ENCODE measurements at regions not wholly inside any gene's neighbourhood (a gene's known extent, or its start where the extent isn't known, plus 50 kb on each side); places are given as distances from the start of the nearest gene placed in this dataset.

- no peak for TF ChIP-seq POLR2B (IDR thresholded peaks at IDR 0.05; ENCODE audit: low read depth, partially characterized antibody)
- no peak for TF ChIP-seq SRSF9 (IDR thresholded peaks at IDR 0.05; ENCODE audit: borderline replicate concordance, low read depth, low read length)
- no peak for TF ChIP-seq CAMTA2 (CRISPR knock-in tag; conservative IDR thresholded peaks at IDR 0.05)
- TF ChIP-seq, protein P1, sequence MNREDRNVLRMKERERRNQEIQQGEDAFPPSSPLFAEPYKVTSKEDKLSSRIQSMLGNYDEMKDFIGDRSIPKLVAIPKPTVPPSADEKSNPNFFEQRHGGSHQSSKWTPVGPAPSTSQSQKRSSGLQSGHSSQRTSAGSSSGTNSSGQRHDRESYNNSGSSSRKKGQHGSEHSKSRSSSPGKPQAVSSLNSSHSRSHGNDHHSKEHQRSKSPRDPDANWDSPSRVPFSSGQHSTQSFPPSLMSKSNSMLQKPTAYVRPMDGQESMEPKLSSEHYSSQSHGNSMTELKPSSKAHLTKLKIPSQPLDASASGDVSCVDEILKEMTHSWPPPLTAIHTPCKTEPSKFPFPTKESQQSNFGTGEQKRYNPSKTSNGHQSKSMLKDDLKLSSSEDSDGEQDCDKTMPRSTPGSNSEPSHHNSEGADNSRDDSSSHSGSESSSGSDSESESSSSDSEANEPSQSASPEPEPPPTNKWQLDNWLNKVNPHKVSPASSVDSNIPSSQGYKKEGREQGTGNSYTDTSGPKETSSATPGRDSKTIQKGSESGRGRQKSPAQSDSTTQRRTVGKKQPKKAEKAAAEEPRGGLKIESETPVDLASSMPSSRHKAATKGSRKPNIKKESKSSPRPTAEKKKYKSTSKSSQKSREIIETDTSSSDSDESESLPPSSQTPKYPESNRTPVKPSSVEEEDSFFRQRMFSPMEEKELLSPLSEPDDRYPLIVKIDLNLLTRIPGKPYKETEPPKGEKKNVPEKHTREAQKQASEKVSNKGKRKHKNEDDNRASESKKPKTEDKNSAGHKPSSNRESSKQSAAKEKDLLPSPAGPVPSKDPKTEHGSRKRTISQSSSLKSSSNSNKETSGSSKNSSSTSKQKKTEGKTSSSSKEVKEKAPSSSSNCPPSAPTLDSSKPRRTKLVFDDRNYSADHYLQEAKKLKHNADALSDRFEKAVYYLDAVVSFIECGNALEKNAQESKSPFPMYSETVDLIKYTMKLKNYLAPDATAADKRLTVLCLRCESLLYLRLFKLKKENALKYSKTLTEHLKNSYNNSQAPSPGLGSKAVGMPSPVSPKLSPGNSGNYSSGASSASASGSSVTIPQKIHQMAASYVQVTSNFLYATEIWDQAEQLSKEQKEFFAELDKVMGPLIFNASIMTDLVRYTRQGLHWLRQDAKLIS (CRISPR knock-in tag; IDR thresholded peaks at IDR 0.05) = no peak
Measured at GRCh38 chr16:79295746-79296145, 304.8 kb downstream of the MAF start (continued).

DNA sequence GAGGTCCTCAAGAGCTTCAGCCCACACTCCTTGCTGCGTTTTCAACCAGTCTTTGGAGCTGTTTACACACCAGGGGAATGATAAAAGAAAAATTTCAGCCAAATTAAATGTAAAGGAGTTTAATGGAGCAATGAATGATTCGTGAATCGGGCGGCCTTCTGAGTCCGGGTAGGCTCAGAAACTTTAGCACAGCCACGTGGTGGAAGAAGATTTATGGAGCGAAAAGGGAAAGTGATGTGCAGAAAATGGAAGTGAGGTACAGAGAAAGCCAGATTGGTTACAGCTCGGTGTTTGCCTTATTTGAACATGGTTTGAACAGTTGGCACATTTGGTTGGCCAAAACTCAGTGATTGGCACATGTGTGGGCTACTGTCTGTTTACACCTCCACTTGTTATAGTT is 305.4 kb downstream of the MAF start:
- 2% methylated on average over 8 of the region's 8 CpGs for WGBS (ENCODE audit: insufficient coverage, low coverage, missing lambda C conversion rate)
- ATAC-seq (no peak), DNase-seq (ENCODE audit: extremely low read depth in 1 of 4, low spot score in 3 of 4) (no peak), FAIRE-seq (no peak)
- CTCF ChIA-PET (ENCODE audit: low intra/inter-chr PET ratio) = no interaction called here
- Histone ChIP-seq H3K9ac (ENCODE audit: insufficient read depth in 1 of 2, low read depth in 2 of 2, low read length in 2 of 2) (no peak overlapping the region), H3K27me3 (ENCODE audit: control insufficient read depth in 2 of 2, insufficient read depth in 2 of 2, low read length in 2 of 2) (peaks cover 7 to 26% of the 10 kb centered on the region in 2 experiments), H3K9me3 (replicated peaks; ENCODE audit: control insufficient read depth, insufficient read depth, low read depth, low read length) (no peaks in the 10 kb centered on the region), H4K20me1 (replicated peaks; ENCODE audit: control insufficient read depth, insufficient read depth, low read length) (no peaks in the 10 kb centered on the region; the same call in 1 of the 2 replicates), H2AFZ (ENCODE audit: low read depth, low read length) (no peak overlapping the region), H3K4me2 (ENCODE audit: insufficient read depth, low read length) (no peak overlapping the region), H3K79me2 (ENCODE audit: control insufficient read depth, insufficient read depth, low read length) (no peaks in the 10 kb centered on the region), H3K27ac (ENCODE audit: extremely low read depth, low read depth, low read length) (no peak overlapping the region), H3K4me1 (replicated peaks in 1 of 2; ENCODE audit: control insufficient read depth in 2 of 2, insufficient read depth in 2 of 2, low read length in 2 of 2) (no peaks in the 10 kb centered on the region), H3K9me1 (ENCODE audit: control insufficient read depth, insufficient read depth, low read length) (no peaks in the 10 kb centered on the region), H3K4me3 (no peak overlapping the region), H3K36me3 (ENCODE audit: control insufficient read depth, insufficient read depth, low read length) (no peaks in the 10 kb centered on the region)
- POLR2A ChIA-PET = interaction anchor here (0.6 kb wide), 4 partner anchors 67 to 1835 kb away, joined by 3 to 4 read pairs (median 3); no protein-coding TSS in a partner anchor
- BruUV-seq (replicated peaks) = no TSS peak
- intact Hi-C loops (cut with micrococcal nuclease) (no loop called here), in situ Hi-C loops (cut with MboI) (no loop called here)
- TF ChIP-seq HNRNPUL1 (IDR thresholded peaks at IDR 0.05; ENCODE audit: low read length) (no peak), MCM2 (IDR thresholded peaks at IDR 0.05; ENCODE audit: low read depth) (no peak), EWSR1 (IDR thresholded peaks at IDR 0.05; ENCODE audit: borderline replicate concordance, low read depth, partially characterized antibody) (no peak)
- TF ChIP-seq, protein P2, sequence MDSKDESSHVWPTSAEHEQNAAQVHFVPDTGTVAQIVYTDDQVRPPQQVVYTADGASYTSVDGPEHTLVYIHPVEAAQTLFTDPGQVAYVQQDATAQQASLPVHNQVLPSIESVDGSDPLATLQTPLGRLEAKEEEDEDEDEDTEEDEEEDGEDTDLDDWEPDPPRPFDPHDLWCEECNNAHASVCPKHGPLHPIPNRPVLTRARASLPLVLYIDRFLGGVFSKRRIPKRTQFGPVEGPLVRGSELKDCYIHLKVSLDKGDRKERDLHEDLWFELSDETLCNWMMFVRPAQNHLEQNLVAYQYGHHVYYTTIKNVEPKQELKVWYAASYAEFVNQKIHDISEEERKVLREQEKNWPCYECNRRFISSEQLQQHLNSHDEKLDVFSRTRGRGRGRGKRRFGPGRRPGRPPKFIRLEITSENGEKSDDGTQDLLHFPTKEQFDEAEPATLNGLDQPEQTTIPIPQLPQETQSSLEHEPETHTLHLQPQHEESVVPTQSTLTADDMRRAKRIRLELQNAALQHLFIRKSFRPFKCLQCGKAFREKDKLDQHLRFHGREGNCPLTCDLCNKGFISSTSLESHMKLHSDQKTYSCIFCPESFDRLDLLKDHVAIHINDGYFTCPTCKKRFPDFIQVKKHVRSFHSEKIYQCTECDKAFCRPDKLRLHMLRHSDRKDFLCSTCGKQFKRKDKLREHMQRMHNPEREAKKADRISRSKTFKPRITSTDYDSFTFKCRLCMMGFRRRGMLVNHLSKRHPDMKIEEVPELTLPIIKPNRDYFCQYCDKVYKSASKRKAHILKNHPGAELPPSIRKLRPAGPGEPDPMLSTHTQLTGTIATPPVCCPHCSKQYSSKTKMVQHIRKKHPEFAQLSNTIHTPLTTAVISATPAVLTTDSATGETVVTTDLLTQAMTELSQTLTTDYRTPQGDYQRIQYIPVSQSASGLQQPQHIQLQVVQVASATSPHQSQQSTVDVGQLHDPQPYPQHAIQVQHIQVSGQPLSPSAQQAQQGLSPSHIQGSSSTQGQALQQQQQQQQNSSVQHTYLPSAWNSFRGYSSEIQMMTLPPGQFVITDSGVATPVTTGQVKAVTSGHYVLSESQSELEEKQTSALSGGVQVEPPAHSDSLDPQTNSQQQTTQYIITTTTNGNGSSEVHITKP (IDR thresholded peaks at IDR 0.05; ENCODE audit: partially characterized antibody) = no peak
- TF ChIP-seq, protein P3, sequence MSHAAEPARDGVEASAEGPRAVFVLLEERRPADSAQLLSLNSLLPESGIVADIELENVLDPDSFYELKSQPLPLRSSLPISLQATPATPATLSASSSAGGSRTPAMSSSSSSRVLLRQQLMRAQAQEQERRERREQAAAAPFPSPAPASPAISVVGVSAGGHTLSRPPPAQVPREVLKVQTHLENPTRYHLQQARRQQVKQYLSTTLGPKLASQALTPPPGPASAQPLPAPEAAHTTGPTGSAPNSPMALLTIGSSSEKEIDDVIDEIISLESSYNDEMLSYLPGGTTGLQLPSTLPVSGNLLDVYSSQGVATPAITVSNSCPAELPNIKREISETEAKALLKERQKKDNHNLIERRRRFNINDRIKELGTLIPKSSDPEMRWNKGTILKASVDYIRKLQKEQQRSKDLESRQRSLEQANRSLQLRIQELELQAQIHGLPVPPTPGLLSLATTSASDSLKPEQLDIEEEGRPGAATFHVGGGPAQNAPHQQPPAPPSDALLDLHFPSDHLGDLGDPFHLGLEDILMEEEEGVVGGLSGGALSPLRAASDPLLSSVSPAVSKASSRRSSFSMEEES (CRISPR knock-in tag; IDR thresholded peaks at IDR 0.05) = no peak
- TF ChIP-seq, protein P4, sequence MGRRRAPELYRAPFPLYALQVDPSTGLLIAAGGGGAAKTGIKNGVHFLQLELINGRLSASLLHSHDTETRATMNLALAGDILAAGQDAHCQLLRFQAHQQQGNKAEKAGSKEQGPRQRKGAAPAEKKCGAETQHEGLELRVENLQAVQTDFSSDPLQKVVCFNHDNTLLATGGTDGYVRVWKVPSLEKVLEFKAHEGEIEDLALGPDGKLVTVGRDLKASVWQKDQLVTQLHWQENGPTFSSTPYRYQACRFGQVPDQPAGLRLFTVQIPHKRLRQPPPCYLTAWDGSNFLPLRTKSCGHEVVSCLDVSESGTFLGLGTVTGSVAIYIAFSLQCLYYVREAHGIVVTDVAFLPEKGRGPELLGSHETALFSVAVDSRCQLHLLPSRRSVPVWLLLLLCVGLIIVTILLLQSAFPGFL (CRISPR knock-in tag; IDR thresholded peaks at IDR 0.05) = no peak
